T47D (cell line): ENCODE measurements at regions not wholly inside any gene's neighbourhood (a gene's known extent, or its start where the extent isn't known, plus 50 kb on each side); places are given as distances from the start of the nearest gene placed in this dataset.

Source experiments
- DNase-seq, 2 experiments: peaks; one replicate each; pipeline versions ENCODE4 v3.0.0 to v3.0.0-alpha.2; 2011 to 2012; ENCODE audit warnings: low read depth in 1 of 2, low spot score in 1 of 2
- JUND ChIP-seq: IDR thresholded peaks from 2 replicates; pipeline ENCODE4 v1.6.1; 2012; ENCODE audit warnings: low read depth
- in situ Hi-C: cut with HindIII; loops from 2 replicates; pipeline ENCODE4 v1.10.0; 2016; ENCODE audit warnings: low sequenced_read_pairs, low pct_unique_long_range_greater_than_20kb

- no peak for DNase-seq
- TF ChIP-seq JUND: no peak
- in situ Hi-C loops: no loop called here
These were observed 642.9 kb downstream of the AJAP1 start for GRCh38 chr1:5297180-5297885.

- in situ Hi-C loops: no loop called here
- no peak for DNase-seq
- no peak for TF ChIP-seq JUND
These were observed 642.3 kb downstream of the AJAP1 start for GRCh38 chr1:5296557-5297179.

- no peak for TF ChIP-seq JUND
- in situ Hi-C loops: no loop called here
- no peak for DNase-seq
These were observed 641.7 kb downstream of the AJAP1 start for GRCh38 chr1:5296095-5296494.

- no peak for TF ChIP-seq JUND
- no peak for DNase-seq
- in situ Hi-C loops: no loop called here
These were observed 637.5 kb downstream of the AJAP1 start for GRCh38 chr1:5291889-5292288.

GRCh38 chr1:5287178-5288150 is 633.1 kb downstream of the AJAP1 start:
- in situ Hi-C loops: no loop called here

GRCh38 chr1:5286244-5286643 is 631.8 kb downstream of the AJAP1 start:
- DNase-seq: no peak
- in situ Hi-C loops: no loop called here

More at GRCh38 chr1:5287178-5288150, 633.1 kb downstream of the AJAP1 start:
- TF ChIP-seq JUND: no peak
- DNase-seq: no peak

GRCh38 chr1:5274527-5274926 is 620.1 kb downstream of the AJAP1 start:
- in situ Hi-C loops: no loop called here
- TF ChIP-seq JUND: no peak
- DNase-seq: no peak

More at GRCh38 chr1:5286244-5286643, 631.8 kb downstream of the AJAP1 start:
- TF ChIP-seq JUND: no peak

- DNase-seq: no peak
- in situ Hi-C loops: no loop called here
- TF ChIP-seq JUND: no peak
These were observed 619.0 kb downstream of the AJAP1 start for GRCh38 chr1:5273280-5274003.

- in situ Hi-C loops: no loop called here
- DNase-seq: no peak
- no peak for TF ChIP-seq JUND
These were observed 617.9 kb downstream of the AJAP1 start for GRCh38 chr1:5272325-5272724.

GRCh38 chr1:5271264-5271663 is 616.9 kb downstream of the AJAP1 start:
- DNase-seq: no peak
- no peak for TF ChIP-seq JUND
- in situ Hi-C loops: no loop called here

GRCh38 chr1:5269901-5270300 is 615.5 kb downstream of the AJAP1 start:
- DNase-seq: no peak
- TF ChIP-seq JUND: no peak
- in situ Hi-C loops: no loop called here

- in situ Hi-C loops: no loop called here
- no peak for TF ChIP-seq JUND
- DNase-seq: no peak
These were observed 613.3 kb downstream of the AJAP1 start for GRCh38 chr1:5267603-5268235.
